Activated CD8-positive, alpha-beta memory T cell treated with anti-CD3 and anti-CD28 coated beads for 1 hour (primary cell): ENCODE measurements at regions not wholly inside any gene's neighbourhood (a gene's known extent, or its start where the extent isn't known, plus 50 kb on each side); places are given as distances from the start of the nearest gene placed in this dataset.
"Not testable (repeated sequence)": the region's sequence is repeated elsewhere in the genome, so short reads cannot be mapped to it uniquely, and the experiment has no call there.

ENCODE experiments used
- DNase-seq, 2 donors: peaks; one replicate each; pipeline ENCODE4 v3.0.0-alpha.2; 2020; ENCODE audit warnings: low read depth in 1 of 2; ENCODE audit errors: extremely low read depth in 1 of 2

DNA sequence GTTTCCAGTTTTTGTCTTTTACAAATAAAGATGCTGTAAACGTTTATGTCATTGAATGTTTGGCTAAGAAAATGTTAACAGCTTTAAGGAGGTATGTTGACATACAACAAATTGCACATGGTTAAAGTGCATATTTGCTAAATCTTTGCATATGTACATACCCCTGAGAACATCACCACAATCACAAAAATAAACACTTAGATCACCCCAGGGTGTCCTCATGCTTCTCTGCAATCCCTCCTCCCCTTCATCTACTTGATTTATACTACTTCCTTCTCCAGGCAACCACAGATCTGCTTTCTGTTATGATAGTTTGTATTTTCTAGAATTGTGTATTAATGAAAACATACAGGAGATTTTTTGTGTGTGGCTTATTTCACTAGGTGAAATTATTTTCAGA, 209.5 kb downstream of the GLRX3 start:
- DNase-seq, result no peak

DNA sequence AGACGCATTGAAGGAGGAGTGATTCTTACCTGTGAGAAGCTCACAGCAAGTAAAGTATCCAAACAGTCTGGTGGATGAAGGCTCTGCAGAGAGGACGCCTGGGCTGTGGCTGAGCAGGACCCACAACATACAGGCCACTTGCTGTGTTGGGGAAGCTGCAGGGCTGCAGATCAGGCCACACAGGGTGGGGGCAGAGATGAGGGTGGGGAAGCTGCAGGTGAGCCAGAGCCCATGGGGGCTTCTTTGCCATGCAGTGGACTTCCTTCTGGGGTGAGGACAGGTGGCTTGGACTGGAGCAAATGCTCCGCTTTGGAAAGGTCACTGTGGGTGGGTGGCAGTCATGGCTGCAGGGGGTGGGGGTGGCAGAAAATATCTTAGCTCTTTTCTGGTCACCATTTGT, 214.8 kb downstream of the GLRX3 start:
- no peak for DNase-seq

DNA sequence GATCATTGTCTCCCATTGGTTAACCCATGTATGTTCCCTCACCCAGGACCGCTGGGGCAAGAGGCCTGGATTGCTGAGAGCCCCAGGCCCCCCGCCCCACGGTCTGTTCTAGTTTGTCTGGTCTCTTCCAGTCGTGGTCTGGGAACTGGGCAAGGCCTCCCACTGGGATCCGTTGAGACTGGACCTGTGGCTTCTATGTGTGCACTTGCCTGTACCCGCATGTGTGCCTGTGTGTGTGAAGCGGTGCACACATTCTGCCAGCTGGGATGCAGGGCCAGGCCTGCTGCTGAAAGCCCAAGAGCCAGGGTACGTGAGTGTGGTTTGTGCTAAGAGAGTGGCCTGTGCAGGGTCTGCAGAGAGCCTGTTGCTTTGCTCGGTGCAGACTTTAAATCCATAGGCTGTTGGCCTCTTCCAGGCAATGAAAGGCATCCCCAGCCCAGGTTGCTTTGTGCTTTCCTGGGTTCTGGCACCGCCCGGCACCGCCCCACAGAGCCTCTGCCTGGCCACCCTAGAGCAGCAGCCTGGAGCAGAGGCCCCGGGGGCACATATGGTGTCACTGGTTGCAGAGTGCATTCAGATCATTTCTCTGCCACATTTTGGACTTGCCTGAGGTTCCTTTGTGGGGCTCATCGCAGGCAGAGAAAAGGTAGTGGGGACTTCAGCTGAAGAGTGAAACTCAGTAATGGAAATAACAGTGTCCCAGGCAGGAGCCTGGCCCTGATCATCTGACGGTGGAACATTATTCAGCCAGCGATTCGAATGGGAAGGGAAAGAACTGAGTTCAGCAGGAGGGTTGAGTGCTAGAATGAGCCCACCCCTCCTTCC, 215.5 kb downstream of the GLRX3 start:
- DNase-seq, result no peak

DNA sequence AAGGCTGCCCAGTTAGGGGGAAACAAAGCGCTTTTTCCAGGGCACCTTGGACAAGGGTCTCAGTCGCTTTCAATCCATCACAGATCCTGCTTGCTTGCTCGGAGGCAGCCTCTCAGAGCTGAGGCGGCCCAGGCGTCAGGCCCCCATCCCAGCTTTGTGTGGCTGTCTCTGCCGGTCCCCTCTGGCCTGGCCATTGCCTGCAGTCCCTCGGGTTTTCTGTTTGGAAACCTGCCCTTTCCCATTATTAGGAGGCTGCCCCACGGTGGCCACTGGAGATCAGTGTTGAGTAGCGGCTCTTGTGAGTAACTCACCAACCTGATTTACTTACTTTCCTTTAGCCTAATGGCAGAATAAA, 216.1 kb downstream of the GLRX3 start:
- DNase-seq, result no peak

DNA sequence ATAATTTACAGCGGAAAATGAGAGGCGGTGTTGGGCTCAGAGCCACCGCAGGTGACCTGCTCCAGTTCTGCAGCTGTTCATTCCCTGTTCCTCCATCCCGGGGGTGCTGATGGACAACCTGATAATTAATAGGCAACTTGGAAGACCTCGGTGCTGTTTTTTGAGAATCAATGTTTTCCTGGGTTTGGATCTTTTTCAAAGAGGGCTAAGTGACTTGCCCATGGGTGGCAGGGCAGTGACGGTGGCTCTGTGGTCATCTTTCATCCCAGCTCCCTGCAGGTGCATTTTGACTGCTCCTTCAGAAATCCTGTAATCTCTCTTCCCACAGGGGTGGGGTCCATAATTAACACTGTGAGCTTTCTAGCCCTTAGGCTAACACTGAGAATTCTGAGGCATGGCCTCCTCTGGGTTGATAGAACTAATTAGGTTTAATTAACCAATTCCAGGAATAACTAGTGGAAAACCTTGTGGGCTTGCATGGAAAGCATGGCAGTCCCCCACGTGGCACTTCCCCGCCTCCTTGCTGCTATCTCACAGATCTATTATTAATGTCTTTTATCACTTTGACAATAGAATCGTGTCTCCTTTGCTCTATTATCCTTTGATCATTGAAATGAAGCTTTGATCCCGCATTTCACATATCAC, 217.9 kb downstream of the GLRX3 start:
- no peak for DNase-seq

DNA sequence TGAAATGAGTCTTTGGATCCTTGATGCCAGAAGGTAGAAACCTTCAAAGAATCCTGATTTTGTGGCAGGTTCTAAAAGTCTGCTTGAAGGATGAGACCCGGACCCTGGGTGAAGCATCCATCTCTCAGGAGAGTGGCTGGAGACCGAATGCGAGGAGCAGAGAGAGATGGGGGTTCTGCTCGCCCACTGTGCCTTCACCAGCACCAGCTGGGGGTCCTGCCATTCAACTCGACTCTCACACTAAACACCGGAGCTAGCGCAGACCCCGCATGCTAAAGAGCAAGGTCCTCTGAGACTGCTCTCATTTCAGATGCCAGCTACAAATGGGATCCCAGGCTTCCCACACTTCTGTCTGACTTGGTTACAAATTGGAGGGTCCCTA, 218.4 kb downstream of the GLRX3 start:
- no peak for DNase-seq

DNA sequence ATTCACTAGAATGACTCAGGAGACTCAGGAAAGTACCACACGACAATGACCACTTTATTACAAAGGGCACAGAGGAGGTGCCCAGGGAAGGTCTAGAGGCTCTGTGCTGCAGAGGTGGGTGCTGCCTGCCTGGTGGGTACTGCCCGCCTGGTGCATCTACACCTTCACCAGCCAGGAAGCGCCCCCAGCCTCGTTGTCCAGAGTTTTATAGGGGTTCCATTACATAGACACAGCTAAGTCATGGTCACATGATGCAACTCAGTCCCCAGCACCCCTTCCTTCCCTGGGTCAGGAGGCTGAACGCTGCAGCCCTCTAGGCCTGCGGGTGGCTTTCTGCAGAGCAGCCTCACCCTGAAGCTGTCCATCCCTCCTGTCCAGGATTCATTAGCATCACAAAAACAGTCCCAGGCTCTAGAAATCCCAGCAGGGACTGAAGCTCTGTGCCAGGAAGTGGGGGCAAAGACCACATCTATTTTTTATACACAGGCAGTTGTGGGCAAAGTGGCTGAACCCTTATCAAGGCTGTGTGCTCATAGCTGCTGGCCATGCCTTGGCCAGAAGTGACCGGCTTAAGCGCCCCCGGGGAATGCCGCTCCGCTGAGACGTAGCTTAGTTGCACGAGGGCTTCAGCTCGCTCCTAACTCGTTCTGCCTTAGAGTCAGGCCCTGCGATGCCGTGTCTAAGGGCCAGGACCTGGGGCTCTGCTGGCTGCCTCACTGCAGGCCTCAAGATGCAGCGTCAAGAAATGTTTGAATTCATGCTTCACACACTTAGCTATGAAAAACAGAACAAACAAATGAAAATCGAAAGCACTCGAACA, 219.0 kb downstream of the GLRX3 start:
- no peak for DNase-seq

DNA sequence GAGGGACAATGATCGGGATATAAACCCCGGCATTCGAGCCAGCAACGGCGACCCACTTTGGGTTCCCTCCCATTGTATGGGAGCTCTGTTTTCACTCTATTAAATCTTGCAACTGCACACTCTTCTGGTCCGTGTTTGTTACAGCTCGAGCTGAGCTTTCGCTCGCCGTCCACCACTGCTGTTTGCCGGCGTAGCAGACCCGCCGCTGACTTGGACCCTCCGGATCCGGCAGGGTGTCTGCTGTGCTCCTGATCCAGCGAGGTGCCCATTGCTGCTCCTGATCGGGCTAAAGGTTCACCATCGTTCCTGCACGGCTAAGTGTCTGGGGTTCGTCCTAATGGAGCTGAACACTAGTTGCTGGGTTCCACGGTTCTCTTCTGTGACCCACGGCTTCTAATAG, 220.2 kb downstream of the GLRX3 start:
- not testable (repeated sequence) for DNase-seq

DNA sequence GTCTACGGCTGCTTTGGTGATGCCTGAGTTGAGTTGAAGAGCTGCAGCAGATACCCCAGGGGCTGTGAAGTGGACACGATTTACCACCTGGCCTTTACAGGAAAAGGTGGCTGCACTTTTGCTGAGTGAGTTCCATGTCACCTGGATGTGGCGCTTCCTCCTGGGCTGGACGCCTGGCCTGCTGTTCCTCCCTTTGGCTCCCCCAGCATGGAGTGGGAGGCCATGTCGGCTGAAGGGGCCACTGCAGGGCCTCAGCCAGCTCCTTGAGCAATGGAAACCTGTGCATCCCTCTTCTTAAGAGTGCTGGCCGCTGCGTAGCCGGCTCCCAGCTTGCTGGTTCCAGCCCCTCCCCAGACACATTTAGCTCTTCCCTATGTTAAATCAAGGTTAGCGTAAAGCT, 221.0 kb downstream of the GLRX3 start:
- no peak for DNase-seq

DNA sequence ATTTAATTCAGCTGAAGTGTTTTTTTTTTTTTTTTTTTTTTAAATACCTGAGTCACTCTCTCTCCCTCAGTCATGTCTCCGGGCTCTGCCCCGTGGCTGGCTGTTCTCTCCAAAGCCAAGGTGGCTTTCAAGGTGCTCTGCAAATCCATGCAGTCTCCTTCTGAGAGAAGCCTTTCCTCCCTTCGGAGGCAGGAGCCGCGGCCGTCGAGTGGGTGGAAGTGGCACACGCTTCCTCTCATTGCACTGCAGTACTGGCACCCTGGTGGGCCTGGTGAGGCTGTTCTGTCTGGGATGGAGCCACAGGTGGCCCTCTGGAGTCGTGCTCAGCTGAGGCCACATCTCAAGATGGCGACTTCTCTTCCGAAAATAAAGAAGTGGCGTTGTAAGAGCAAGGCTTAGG, 221.8 kb downstream of the GLRX3 start:
- DNase-seq, result no peak

DNA sequence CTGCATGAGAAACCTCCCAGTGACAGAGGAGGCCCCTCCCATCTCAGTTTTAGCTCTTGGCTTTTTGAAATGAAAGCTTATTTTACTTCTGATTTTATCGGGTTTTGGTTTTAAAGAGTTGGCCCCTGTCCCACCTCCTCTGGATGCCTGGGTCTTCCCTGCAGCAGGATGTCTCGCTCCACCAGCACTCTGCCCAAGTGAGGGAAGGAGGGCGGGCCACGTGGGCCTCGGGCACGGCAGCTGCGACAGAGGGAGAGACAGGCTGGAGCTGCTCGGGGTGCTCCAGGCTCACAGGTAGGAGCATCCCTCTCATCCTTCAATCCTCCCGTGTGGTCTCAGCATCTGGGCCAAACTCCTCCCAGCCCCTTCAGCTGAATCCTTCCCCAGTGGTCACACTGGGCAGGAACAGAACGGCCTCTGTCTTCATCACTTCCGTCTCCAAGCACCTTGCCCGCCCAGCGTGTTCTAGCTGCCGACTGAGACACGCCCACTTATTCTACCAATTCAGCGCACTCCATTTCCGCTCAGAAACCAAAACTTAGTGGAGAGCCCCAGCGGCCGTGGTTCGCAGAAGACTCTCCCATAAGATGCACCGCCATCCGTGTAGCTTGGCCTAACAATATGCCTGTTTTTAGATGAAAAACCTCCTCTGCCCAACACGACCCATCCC, 222.9 kb downstream of the GLRX3 start:
- DNase-seq, result no peak

DNA sequence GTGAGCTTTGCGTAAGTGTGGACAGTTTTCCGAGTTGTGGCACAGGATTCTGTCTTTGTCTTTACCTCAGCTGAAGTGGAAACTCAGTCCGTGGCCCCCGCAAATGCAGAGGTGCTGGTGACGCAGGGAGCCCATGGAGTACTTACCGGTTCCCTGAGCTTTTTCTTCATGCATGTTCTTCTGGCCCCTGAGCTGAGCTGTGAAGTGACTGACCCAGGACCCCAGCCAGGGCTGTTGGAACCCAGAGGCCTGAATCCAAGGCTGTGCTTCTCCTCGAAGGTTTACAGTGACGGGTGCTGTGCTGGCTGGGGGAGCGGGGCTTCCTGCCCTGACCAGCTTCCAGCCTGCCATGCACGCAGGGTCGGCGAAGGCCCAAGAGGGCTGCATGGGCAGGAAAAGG, 223.5 kb downstream of the GLRX3 start:
- no peak for DNase-seq

DNA sequence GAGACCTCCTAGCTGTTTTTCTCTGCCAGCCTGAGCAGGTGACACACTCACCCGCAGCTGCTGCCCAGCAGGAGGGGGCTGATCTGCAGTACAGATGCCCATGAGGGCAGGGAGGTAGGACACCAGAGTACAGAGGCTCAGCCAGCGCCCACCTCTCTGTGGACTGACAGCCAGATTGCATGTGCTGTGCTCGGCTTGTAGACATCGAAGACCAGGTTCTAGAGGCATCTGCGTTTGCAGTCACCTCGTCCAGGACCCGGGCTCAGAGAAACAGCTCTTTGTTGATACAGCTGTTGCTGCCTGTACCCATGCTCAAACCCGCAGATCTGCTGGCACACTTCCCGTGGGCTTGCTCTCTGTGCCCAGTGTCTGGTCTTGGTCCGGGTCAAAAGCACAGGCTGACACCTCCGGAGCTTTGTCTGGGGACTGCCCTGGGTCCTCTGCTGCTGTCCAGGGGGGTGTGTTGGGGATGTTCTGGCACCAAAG, 224.7 kb downstream of the GLRX3 start:
- no peak for DNase-seq

DNA sequence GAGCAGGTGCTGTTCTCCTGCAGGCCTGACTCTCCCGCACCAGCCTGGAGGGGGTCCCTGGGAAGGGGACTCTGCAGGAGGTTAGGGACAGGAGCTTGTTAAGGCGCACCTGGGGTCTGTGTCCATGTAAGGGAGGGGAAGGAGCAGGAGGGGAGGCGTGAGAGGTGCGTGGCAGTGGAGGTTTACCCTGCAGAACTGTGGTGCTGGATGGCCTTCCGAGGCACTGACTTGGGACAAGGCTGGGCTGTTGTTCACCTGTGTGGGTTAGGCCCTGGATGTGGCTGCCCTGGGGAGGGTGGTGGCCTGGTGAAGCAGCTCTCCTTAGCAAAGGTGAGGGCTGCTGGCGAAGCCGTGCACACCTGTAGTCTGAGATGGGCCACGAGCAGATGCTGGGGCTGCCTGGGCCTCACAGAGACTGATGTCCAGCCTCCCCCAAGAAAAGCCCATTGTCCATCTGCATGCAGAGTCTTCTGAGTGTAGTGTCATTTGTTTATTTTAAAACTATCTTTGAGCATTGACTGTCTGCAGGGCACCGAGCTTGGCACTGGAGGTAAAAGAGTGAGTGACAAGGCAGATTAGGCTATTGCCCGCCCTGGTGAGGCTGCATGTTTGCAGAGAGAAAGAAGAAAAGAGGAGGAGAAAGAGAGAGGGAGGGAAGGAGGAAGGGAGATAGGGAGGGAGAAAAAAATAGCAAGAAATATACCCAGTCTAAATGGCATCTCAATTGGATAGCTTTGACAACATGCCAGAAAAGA, 225.3 kb downstream of the GLRX3 start:
- DNase-seq, result no peak

DNA sequence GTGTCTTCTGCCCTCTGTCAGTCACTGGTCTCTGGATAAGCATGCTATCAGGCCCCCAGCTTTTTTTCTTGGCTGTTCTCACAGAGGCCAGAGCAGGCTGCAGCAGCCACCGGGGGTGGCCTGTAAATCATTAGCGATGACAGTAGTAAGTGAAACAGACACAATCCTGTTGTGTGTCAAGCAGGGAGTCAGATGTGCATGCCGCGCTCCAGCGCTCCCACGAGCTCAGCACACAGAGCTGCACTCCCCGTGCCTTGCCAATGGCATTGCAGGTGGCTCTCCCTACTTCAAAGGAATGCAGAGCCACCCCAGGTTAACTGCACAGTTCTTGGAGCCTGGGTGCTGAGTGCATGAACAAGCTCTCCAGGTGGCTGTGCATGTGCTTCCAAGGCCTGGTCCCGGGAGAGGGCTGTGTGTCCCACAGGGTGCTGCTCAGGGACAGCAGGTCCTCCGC, 226.1 kb downstream of the GLRX3 start:
- DNase-seq, result no peak

DNA sequence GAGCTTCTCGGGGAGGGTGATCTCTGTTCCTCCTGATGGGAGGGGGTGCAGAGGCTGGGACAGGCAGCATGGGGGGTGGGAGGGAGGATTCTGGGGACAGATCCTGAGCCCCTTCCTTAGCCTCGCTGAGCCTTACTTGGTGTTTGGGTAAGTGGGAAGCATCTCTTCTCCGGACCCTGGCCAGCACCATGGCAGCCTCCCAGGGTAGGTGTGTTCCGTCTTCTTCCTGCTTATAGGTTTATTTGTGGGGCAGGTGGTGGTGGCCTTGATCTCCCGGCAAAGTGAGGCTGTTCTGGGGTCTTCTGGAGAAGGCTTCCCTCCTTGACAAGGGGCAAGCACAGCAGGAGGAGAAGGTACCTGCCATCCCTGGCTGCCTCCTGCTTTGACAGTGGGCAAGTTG, 226.9 kb downstream of the GLRX3 start:
- DNase-seq, result no peak

DNA sequence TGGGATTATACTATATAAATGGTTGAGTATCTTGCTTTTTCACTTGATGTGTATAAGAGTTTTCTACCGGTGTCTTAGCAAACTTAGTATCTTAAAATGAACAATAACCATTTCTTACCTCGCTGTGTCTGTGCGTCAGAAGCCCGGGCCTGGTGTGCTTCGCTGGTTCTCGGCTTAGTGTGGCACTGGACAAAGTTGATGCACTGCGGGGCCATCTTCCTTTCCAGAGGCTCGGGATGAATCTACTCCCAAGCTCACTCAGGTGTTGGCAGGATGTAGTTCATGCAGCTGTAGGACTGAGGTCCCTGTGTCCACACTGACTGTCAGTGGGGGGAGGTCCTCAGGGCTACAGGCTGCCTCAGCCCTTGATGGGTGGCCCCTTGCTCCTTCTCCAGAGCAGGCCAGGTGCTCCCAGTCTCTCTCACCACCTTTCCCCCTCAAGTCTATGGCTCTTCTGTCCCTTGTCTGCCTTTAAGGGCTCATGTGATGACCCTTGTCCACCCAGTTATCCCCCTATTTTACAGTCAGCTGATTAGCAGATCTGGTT, 227.8 kb downstream of the GLRX3 start:
- no peak for DNase-seq

DNA sequence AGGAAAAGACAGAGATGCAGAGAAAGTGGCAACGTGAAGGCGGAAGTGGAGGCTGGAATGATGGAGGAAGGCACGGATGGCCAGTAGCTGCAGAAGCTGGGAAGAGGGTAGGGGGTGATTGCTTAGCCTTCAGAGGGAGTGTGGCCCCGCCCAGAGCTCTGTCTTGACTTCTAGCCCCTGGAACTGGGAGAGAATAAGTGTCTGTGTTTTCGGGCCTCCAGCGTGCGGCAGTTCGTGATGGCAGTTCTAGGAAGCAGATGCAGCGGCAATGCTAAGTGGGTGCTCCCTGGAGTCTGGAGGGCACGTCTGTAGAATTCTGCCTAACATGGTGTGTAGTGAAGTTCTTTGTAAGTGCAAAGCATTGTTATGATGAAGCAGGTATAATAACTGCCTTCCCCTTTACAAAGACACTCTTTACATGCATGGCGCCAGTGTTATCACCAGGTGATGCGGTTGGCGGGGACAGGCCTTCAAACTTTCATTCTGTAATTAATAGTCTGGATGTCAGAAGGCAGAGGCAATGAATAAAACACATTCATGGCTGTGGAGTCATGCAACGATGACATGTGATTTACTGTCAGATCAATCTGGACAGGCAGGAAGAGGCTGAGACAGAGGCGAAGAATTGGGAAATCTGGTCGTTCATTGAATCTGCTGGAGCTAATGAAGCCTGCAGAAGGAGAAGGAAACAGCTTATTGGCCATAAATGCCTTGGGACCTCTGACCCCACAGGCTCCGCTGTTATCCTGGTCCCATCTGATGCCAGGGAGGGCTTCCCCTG, 228.6 kb downstream of the GLRX3 start:
- DNase-seq, result no peak
